AG04449 (cell line): ENCODE measurements at regions not wholly inside any gene's neighbourhood (a gene's known extent, or its start where the extent isn't known, plus 50 kb on each side); places are given as distances from the start of the nearest gene placed in this dataset.

ENCODE experiments used
- CTCF ChIA-PET: fragments of 350-600 bp; formaldehyde crosslinking; extraction: SDS; loops from one replicate; lab custom pipeline; 2021; ENCODE audit warnings: antibody characterized with exemption; lab: Yijun Ruan, JAX
- POLR2A ChIA-PET: fragments of 400-600, 350-600 bp; formaldehyde crosslinking; extraction: SDS; loops from one replicate; lab custom pipeline; 2020; ENCODE audit warnings: antibody characterized with exemption, inconsistent platforms; lab: Yijun Ruan, JAX
- DNase-seq: peaks from one replicate; pipeline ENCODE4 v3.0.0-alpha.2; 2010; ENCODE audit warnings: low read depth, low spot score
- H3K4me3 ChIP-seq: 2 replicates; pipeline ENCODE4 v1.5.1; 2011; ENCODE audit warnings: low read depth, mild to moderate bottlenecking, control low read depth, low read length
- CTCF ChIP-seq: IDR thresholded peaks from one replicate; pipeline ENCODE4 v1.5.1; 2011; ENCODE audit warnings: mild to moderate bottlenecking, moderate library complexity, low read length, control low read depth, inconsistent platforms; ENCODE audit not compliant: insufficient read depth; ENCODE audit errors: missing control alignments

GRCh38 chr16:11480634-11481033 lies 106.1 kb downstream of the LITAF start:
- POLR2A ChIA-PET, result no interaction called here
- DNase-seq, result no peak
- CTCF ChIA-PET, result interaction anchor here (1.9 kb wide), 1 partner anchor 51 kb away, joined by 4 read pairs; no protein-coding TSS in a partner anchor
- H3K4me3 ChIP-seq, result no peak overlapping the region
- no peak for TF ChIP-seq CTCF

GRCh38 chr16:11481987-11482386 lies 104.7 kb downstream of the LITAF start:
- no peak for TF ChIP-seq CTCF
- CTCF ChIA-PET, result interaction anchor here (1.9 kb wide), 1 partner anchor 50 kb away, joined by 4 read pairs; no protein-coding TSS in a partner anchor
- POLR2A ChIA-PET, result no interaction called here
- no peak for DNase-seq
- no peak overlapping the region for H3K4me3 ChIP-seq

- DNase-seq, result no peak
- ChIA-PET POLR2A (no interaction called here), CTCF (interaction anchor here (0.9 kb wide), 1 partner anchor 23 kb away, joined by 3 read pairs; no protein-coding TSS in a partner anchor)
- no peak overlapping the region for H3K4me3 ChIP-seq
- no peak for TF ChIP-seq CTCF
Measured at GRCh38 chr16:11482946-11483748, 103.6 kb downstream of the LITAF start.

GRCh38 chr16:11484691-11485258 lies 101.9 kb downstream of the LITAF start:
- TF ChIP-seq CTCF, result no peak
- ChIA-PET POLR2A (no interaction called here), CTCF (no interaction called here)
- H3K4me3 ChIP-seq, result no peak overlapping the region
- no peak for DNase-seq

- no peak for TF ChIP-seq CTCF
- ChIA-PET CTCF (no interaction called here), POLR2A (no interaction called here)
- DNase-seq, result no peak
- H3K4me3 ChIP-seq, result no peak overlapping the region
Measured at GRCh38 chr16:11485676-11486075, 101.0 kb downstream of the LITAF start.

- CTCF ChIA-PET, result no interaction called here
- POLR2A ChIA-PET, result no interaction called here
- DNase-seq, result no peak
- H3K4me3 ChIP-seq, result no peak overlapping the region
- no peak for TF ChIP-seq CTCF
Measured at GRCh38 chr16:11487289-11487688, 99.4 kb downstream of the LITAF start.
